H1 (cell line): ENCODE measurements at regions not wholly inside any gene's neighbourhood (a gene's known extent, or its start where the extent isn't known, plus 50 kb on each side); places are given as distances from the start of the nearest gene placed in this dataset.
"Not testable (repeated sequence)": the region's sequence is repeated elsewhere in the genome, so short reads cannot be mapped to it uniquely, and the experiment has no call there.

Experiments
- CTCF ChIA-PET: fragments of 300-600 bp; sonication (Branson Sonifier 250); formaldehyde crosslinking; loops from one replicate; lab custom pipeline; 2021; ENCODE audit not compliant: partially characterized antibody; lab: Charles Lee
- POLR2A ChIA-PET: fragments of 300-600 bp; sonication (Branson Sonifier 250); formaldehyde crosslinking; loops from one replicate; lab custom pipeline; 2021; ENCODE audit warnings: inconsistent platforms; ENCODE audit not compliant: partially characterized antibody; lab: Charles Lee
- DNase-seq, 2 experiments: peaks; one replicate each; pipeline versions ENCODE4 v3.0.0 to v3.0.0-alpha.2; 2010 to 2022; ENCODE audit warnings: low spot score in 2 of 2, low read depth in 1 of 2, mixed read lengths in 1 of 2
- FAIRE-seq: peaks from 2 replicates; lab custom pipeline; 2011; peaks lifted over from hg19 to GRCh38; lab: Jason Lieb, UNC
- H2AFZ ChIP-seq: 2 replicates; pipeline ENCODE4 v1.8.1; 2012; ENCODE audit warnings: low read length, inconsistent platforms
- H2AK5ac ChIP-seq: 2 replicates; pipeline ENCODE4 v1.6.1; 2013; ENCODE audit warnings: low read depth, low read length
- H2BK120ac ChIP-seq: replicated peaks from 2 replicates; pipeline ENCODE3; 2013; ENCODE audit warnings: low read depth, low read length, inconsistent platforms
- H2BK12ac ChIP-seq: 2 replicates; pipeline ENCODE4 v1.6.1; 2013; ENCODE audit warnings: low read depth, low read length
- H2BK15ac ChIP-seq: 2 replicates; pipeline ENCODE4 v1.6.1; 2013; ENCODE audit warnings: low read length
- H2BK20ac ChIP-seq: 2 replicates; pipeline ENCODE4 v1.6.1; 2013; ENCODE audit warnings: low read length
- H2BK5ac ChIP-seq: 2 replicates; pipeline ENCODE4 v1.6.1; 2013; ENCODE audit warnings: low read depth, low read length
- H3K14ac ChIP-seq: 2 replicates; pipeline ENCODE4 v1.6.1; 2013; ENCODE audit warnings: inconsistent platforms; ENCODE audit not compliant: insufficient read length
- H3K18ac ChIP-seq: 2 replicates; pipeline ENCODE4 v1.6.1; 2013; ENCODE audit warnings: low read length; ENCODE audit errors: extremely low read depth
- H3K23ac ChIP-seq: 2 replicates; pipeline ENCODE4 v1.6.1; 2013; ENCODE audit warnings: inconsistent platforms; ENCODE audit not compliant: insufficient read length
- H3K23me2 ChIP-seq: 2 replicates; pipeline ENCODE4 v1.6.1; 2013; ENCODE audit warnings: low read depth, low read length
- H3K27ac ChIP-seq: 2 replicates; pipeline ENCODE4 v1.6.1; 2011; ENCODE audit warnings: low read depth, low read length, inconsistent platforms
- H3K27me3 ChIP-seq, 4 experiments: replicated peaks in 1 of 4; 1 replicate in 1 of 4; 2 replicates in 3 of 4; pipeline versions ENCODE4 v1.6.1 to v1.8.1; 2011 to 2013; ENCODE audit warnings: low read length in 3 of 4, mild to moderate bottlenecking in 3 of 4, inconsistent platforms in 2 of 4, mixed read lengths in 2 of 4, moderate library complexity in 1 of 4; ENCODE audit not compliant: control insufficient read depth in 3 of 4, insufficient read depth in 3 of 4; ENCODE audit errors: extremely low read depth in 1 of 4
- H3K36me3 ChIP-seq, 4 experiments: 2 replicates each; pipeline versions ENCODE4 v1.6.1 to v1.8.1; 2011 to 2013; ENCODE audit warnings: mild to moderate bottlenecking in 4 of 4, low read length in 3 of 4, moderate library complexity in 2 of 4, control low read depth in 1 of 4, inconsistent platforms in 1 of 4; ENCODE audit not compliant: insufficient read depth in 4 of 4, control insufficient read depth in 2 of 4
- H3K4ac ChIP-seq: replicated peaks from 2 replicates; pipeline ENCODE3; 2013; ENCODE audit warnings: low read length, low read depth, mixed read lengths, inconsistent platforms; ENCODE audit not compliant: insufficient read length
- H3K4me1 ChIP-seq, 4 experiments: replicated peaks in 1 of 4; 1 replicate in 1 of 4; 2 replicates in 3 of 4; pipeline versions ENCODE4 v1.6.1 to v1.8.1; 2011 to 2013; ENCODE audit warnings: low read length in 3 of 4, inconsistent platforms in 2 of 4, mixed read lengths in 1 of 4; ENCODE audit not compliant: insufficient read depth in 4 of 4, control insufficient read depth in 3 of 4
- H3K4me2 ChIP-seq, 2 experiments: 2 replicates each; pipeline versions ENCODE4 v1.6.1 to v1.8.1; 2011 to 2013; ENCODE audit warnings: low read depth in 2 of 2, low read length in 2 of 2, control low read depth in 1 of 2, inconsistent platforms in 1 of 2, mild to moderate bottlenecking in 1 of 2; ENCODE audit not compliant: insufficient read depth in 1 of 2
- H3K4me3 ChIP-seq, 4 experiments: fragments of 200-600, 300-600 bp in 1 of 4; sonication (generic), shearing (Covaris generic), sonication (Bioruptor Twin) in 1 of 4; 2 replicates each; pipeline versions ENCODE4 v1.5.1 to v1.8.1; 2011 to 2016; ENCODE audit warnings: low read length in 4 of 4, low read depth in 3 of 4, control low read depth in 2 of 4, inconsistent platforms in 2 of 4, mild to moderate bottlenecking in 2 of 4, mixed read lengths in 1 of 4, moderate library complexity in 1 of 4; ENCODE audit not compliant: insufficient read depth in 2 of 4; ENCODE audit errors: extremely low read depth in 1 of 4
- H3K56ac ChIP-seq: replicated peaks from 2 replicates; pipeline ENCODE3; 2013; ENCODE audit warnings: low read depth, mild to moderate bottlenecking, mixed read lengths, low read length, inconsistent platforms; ENCODE audit not compliant: insufficient read length
- H3K79me1 ChIP-seq: 2 replicates; pipeline ENCODE4 v1.6.1; 2013; ENCODE audit warnings: low read depth, low read length, control low read depth
- H3K79me2 ChIP-seq, 2 experiments: 2 replicates each; pipeline versions ENCODE4 v1.6.1 to v1.8.1; 2012 to 2013; ENCODE audit warnings: low read length in 2 of 2, mild to moderate bottlenecking in 2 of 2, inconsistent platforms in 1 of 2; ENCODE audit not compliant: insufficient read depth in 2 of 2, control insufficient read depth in 1 of 2
- H3K9ac ChIP-seq, 4 experiments: replicated peaks in 1 of 4; 1 replicate in 1 of 4; 2 replicates in 3 of 4; pipeline versions ENCODE4 v1.6.1 to v1.8.1; 2011 to 2013; ENCODE audit warnings: low read depth in 3 of 4, low read length in 3 of 4, control low read depth in 2 of 4, mild to moderate bottlenecking in 2 of 4, moderate library complexity in 2 of 4, inconsistent platforms in 1 of 4; ENCODE audit errors: extremely low read depth in 1 of 4
- H3K9me3 ChIP-seq, 2 experiments: 2 replicates each; pipeline versions ENCODE4 v1.6.1 to v1.8.1; 2012 to 2013; ENCODE audit warnings: mild to moderate bottlenecking in 2 of 2, moderate library complexity in 2 of 2, control low read depth in 1 of 2, inconsistent platforms in 1 of 2, low read depth in 1 of 2, low read length in 1 of 2, mixed read lengths in 1 of 2; ENCODE audit not compliant: insufficient read depth in 2 of 2
- H4K20me1 ChIP-seq, 2 experiments: replicated peaks in 1 of 2; 2 replicates each; pipeline versions ENCODE3 to v1.8.1; 2011 to 2013; ENCODE audit warnings: inconsistent platforms in 2 of 2, low read length in 2 of 2, mild to moderate bottlenecking in 1 of 2; ENCODE audit not compliant: insufficient read depth in 2 of 2, control insufficient read depth in 1 of 2
- H4K5ac ChIP-seq: 2 replicates; pipeline ENCODE4 v1.6.1; 2013; ENCODE audit warnings: low read length, low read depth, mixed read lengths, inconsistent platforms; ENCODE audit not compliant: insufficient read length
- H4K8ac ChIP-seq: 2 replicates; pipeline ENCODE4 v1.8.0; 2013; ENCODE audit warnings: mild to moderate bottlenecking, moderate library complexity, low read length, inconsistent platforms; ENCODE audit not compliant: insufficient read depth; ENCODE audit errors: extremely low read depth
- H4K91ac ChIP-seq: replicated peaks from 2 replicates; pipeline ENCODE3; 2013; ENCODE audit warnings: low read length, mixed read lengths, inconsistent platforms; ENCODE audit not compliant: insufficient read length
- E2F6 ChIP-seq: IDR thresholded peaks from 2 replicates; pipeline ENCODE4 v1.6.1; 2012; ENCODE audit warnings: inconsistent platforms
- FOSL1 ChIP-seq: IDR thresholded peaks from 2 replicates; pipeline ENCODE4 v1.6.1; 2011; ENCODE audit warnings: mild to moderate bottlenecking, low read depth, low read length, moderate library complexity; ENCODE audit not compliant: insufficient read depth
- HDAC2 ChIP-seq, 2 experiments: fragments of 300-600 bp in 1 of 2; sonication (generic) in 1 of 2; IDR thresholded peaks; 2 replicates each; pipeline ENCODE4 v1.6.1; 2011 to 2012; ENCODE audit warnings: low read depth in 2 of 2, low read length in 2 of 2, mild to moderate bottlenecking in 2 of 2, moderate library complexity in 2 of 2, borderline replicate concordance in 1 of 2, inconsistent platforms in 1 of 2
- KDM4A ChIP-seq: IDR thresholded peaks from one replicate; pipeline ENCODE4 v1.7.1; 2012; ENCODE audit warnings: low read depth, mild to moderate bottlenecking, moderate library complexity, low read length, inconsistent platforms; ENCODE audit not compliant: severe bottlenecking
- POLR2AphosphoS5 ChIP-seq: IDR thresholded peaks from 2 replicates; pipeline ENCODE4 v1.6.1; 2011; ENCODE audit warnings: low read depth, low read length
- RFX5 ChIP-seq: IDR thresholded peaks from 2 replicates; pipeline ENCODE4 v1.6.1; 2011; ENCODE audit warnings: low read depth, low read length, improper control_type of control experiment, borderline replicate concordance
- YY1 ChIP-seq: IDR thresholded peaks from 2 replicates; pipeline ENCODE4 v1.6.1; 2011; ENCODE audit warnings: low read depth, mild to moderate bottlenecking, low read length
- WGBS, 2 experiments: shearing (Covaris generic) in 1 of 2; methylation state at CpG; one replicate each; pipeline versions ENCODE4 v1.1.6 to v1.1.7; 2013 to 2015; ENCODE audit warnings: low lambda C conversion rate in 2 of 2, mixed read lengths in 2 of 2, inconsistent platforms in 1 of 2, low coverage in 1 of 2, missing lambda C conversion rate in 1 of 2; ENCODE audit not compliant: insufficient replicate concordance in 2 of 2, insufficient coverage in 1 of 2, insufficient read length in 1 of 2; ENCODE audit errors: extremely low coverage in 1 of 2, missing lambda C conversion rate in 1 of 2; 5-methylcytosine and 5-hydroxymethylcytosine counted together

GRCh38 chr3:159390656-159391212, 588.9 kb downstream of the MFSD1 start (continued):
- no peak for TF ChIP-seq FOSL1
- no peak for TF ChIP-seq HDAC2 (IDR thresholded peaks at IDR 0.05; ENCODE audit: borderline replicate concordance in 1 of 2, low read depth in 2 of 2, low read length in 2 of 2)
- TF ChIP-seq KDM4A = no peak
- TF ChIP-seq RFX5 = no peak
- no peak for TF ChIP-seq E2F6
- TF ChIP-seq YY1 = no peak
- TF ChIP-seq POLR2AphosphoS5 = no peak

GRCh38 chr3:159397683-159398082, 591.0 kb upstream of the IL12A start:
- H2AFZ ChIP-seq, H4K8ac ChIP-seq, H3K79me1 ChIP-seq, H3K18ac ChIP-seq, H3K9ac ChIP-seq, H2BK15ac ChIP-seq, CTCF ChIA-PET, H4K91ac ChIP-seq, H3K4me2 ChIP-seq, H3K23me2 ChIP-seq, H3K79me2 ChIP-seq, H2BK120ac ChIP-seq, H3K4me3 ChIP-seq, H2BK12ac ChIP-seq, H3K14ac ChIP-seq, H3K23ac ChIP-seq, POLR2A ChIA-PET, FAIRE-seq, H4K20me1 ChIP-seq, H3K27me3 ChIP-seq, H2AK5ac ChIP-seq, H3K4ac ChIP-seq, H3K36me3 ChIP-seq, H2BK20ac ChIP-seq, H4K5ac ChIP-seq, DNase-seq, H3K56ac ChIP-seq, H2BK5ac ChIP-seq, H3K4me1 ChIP-seq, H3K27ac ChIP-seq, H3K9me3 ChIP-seq: not testable (repeated sequence)
- WGBS, 2 experiments = 99% methylated on average over 7 of the region's 7 CpGs; no CpG with 5 or more reads in 1 of the 2 experiments
